GM19455 (cell line): ENCODE measurements at regions not wholly inside any gene's neighbourhood (a gene's known extent, or its start where the extent isn't known, plus 50 kb on each side); places are given as distances from the start of the nearest gene placed in this dataset.
A peak's percentile ranks its signal among the peaks of the same experiment; 100 is the strongest.

Experiments used
- ATAC-seq: cut with Tn5 transposase; IDR thresholded peaks from one replicate; pipeline ENCODE4 v1.9.1; 2021; ENCODE audit not compliant: unreplicated experiment

DNA sequence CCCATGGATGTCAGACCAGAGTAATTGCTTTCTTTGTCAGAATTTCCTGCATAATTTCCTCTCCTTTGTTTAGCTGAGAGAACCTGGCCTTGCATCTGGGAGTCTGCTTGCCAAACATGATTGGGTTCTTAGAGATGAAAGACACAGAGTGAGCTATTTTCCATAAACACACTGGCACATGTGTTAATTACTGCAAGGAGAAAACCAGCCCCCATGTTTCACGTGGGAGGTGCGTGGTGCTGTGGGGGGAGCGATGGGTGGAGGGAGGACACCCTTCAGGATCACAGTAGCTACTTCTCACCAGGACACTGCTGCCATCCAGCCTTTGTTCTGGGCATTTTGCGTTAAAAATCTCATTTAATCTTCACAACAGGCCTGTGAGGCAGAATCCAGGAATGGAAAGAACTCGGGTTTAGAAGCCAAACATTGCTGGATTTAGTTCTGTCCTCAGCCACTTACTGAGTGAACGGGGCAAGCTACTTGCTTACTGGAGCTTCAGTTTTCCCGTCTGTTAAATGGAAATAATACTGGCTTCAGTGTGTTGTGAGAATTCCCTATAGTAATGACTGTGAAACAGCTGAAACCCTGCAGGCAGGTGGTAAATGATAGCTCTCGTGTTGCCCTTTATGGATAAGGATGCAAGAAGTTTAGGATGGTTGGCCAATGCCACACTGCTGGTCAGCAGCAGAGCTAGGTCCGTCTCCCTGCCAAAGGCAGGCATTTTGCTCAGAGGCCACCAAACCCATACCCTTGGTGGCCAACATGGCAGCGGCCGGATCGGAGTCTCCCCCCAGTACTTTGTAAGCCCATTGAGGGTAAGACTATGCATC lies 100.1 kb upstream of the ASAP2 start:
- ATAC-seq, result no peak

DNA sequence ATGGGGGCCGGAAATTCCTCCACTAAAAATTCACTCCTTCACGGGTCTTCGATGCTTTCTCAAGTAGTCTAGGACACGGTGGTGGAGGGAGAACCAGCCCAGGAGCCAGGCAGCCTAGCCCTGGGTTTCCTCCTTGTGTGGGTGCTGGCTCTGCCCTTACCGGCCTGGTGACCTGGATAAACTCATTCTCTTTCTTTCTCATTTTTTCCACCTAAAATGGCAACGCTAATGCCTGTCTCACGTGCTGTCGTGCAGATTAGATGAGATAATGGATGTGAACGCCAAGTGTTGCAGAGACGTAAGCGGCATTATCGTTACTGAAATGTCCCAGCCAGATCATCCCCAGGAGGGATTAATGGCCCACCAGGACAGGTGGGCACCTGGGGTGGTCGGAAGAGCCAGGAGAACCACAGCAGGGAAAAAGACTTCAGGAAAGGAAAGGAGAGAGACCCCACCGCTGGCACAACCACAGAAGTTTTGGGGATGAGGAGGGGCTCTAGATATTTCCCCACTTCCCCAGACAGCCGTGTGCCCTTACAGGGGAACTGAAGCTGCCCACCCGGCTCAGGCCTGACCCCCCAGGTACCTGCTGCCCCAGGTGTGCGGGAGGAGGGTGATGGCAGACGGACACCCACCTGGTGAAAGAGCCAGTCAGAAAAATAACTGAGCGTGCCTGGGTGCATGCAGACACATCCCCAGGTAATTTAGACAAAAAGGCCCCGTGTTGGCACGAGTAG lies 100.8 kb upstream of the ASAP2 start:
- no peak for ATAC-seq

DNA sequence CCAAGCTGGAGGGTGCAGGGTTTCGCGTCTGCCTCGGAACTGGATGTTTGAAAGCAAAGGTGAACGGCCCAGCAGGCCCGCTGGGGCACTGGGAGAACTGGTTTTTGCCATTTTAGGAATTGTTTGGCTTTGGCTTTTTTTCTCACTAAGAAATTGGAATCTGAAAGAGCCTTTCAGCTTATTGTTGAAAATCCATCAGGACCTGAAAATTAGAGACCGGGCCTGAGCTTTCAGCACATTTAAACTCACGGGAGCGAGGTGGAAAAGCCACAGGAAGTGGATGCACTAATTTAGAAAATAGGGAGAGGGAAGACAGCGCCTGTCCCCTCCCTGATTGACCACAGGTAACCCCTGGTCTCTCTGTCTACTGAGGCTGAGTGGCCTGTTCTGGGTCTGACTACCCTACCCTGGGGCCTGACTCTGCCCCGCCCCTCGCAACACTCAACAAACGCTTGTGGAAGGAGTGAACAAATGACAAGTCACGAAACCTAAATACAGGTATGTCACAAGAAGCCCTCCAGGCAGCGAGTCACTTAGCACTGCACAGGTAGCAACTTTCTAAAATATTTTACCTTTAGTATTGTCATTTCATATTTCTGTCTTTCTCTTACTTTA lies 100.3 kb upstream of the MBOAT2 start:
- ATAC-seq, result no peak

DNA sequence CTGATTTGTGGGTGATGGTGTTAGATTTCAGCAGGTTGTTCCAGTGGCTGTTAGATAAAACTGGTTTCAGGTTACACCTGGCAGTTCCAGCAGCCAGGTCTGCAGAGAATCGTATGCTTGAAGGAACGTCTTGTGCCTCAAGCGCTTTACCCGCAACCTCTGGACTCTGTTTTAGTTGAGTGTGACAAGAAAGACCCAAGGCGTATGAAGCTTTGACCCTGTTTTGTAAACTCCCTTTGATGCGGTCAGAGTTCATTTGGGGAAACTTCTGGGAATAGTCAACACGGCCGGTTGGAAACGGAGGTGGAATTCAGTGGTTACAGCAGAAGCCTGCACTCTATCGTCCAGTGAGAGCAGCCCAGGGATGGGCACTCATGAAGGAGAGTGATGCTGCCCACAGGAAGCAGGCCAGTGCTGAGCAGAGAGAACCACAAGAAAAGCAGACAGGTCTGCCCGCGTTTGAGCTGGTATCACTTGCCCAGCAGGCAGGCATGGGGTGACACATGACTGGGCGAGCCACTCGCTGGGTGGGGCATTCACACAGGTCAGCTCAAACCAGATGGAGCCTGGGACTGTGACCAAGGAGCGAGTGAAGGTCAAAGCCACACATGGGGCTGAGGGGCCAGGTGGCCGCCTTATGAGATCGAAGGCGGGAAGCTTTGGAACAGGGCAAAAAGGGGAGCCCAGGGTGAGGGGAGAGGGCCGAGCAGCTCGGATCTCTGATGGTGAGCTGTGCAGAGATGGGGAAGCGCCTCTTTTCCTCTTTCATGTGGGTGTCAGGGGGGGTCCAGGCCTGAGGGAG lies 99.6 kb upstream of the MBOAT2 start:
- no peak for ATAC-seq

DNA sequence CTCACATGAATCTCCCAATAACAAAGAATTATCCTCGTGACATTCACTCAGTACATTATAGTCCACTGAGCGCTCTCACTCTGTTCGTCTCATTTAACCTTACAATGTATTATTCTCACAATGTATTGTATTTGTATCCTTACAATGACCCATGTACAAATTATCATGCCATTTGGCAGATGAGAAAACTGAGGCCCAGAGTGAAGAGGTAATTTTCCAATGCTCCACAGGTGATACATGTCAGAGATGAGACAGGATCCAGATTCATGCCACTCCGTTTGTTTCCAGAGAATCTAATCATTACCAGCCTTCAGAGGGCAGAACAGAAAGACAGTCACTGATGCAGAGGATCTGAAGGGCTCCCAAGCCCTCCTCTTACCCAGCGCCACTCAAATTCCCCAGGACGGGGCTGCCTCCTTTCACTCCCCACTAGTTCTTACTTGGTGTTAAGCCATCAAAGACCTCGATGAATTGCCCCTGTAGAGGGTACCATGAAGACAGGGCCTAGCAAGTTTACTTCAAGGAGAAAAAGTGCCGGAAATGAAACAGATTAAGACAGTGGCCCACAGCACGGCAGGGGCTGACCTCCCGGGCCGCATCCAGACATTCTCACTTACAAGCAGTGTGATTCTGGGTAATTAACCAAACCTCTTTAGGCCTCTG lies 98.4 kb upstream of the MBOAT2 start:
- no peak for ATAC-seq

DNA sequence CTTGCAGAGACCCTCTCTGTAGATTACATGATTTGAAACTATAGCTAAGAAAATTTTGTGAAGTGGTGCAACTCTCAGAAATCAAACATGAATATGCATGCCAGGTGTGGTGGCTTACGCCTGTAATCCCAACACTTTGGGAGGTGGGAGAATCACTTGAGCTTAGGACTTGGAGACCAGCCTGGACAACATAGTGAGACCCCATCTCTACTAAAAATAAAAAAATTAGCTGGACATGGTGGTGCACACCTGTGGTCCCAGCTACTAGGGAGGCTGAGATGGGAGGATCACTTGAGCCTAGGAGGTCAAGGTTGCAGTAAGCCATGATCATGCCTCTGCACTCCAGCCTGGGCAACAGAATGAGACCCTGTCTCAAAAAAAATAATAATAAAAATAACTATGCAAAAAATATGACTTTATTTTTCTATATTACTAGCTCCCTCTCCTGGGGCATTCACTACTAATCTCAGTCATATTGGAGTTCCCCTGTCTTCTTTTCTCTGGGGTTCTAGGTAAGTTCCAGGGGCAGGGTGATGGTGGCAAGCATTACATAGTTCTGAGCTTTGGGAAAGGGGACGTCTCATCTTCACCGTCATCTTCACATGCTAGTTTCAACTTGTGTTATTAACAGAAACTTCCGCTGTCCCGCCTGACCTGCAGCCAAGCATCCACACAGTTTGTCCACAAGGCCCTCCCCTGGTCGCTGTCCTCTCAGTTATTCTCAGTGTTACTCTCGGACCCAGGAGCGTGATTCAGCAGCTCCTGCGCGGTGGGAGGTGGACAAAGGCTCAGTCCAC lies 96.8 kb upstream of the MBOAT2 start:
- ATAC-seq, result no peak

DNA sequence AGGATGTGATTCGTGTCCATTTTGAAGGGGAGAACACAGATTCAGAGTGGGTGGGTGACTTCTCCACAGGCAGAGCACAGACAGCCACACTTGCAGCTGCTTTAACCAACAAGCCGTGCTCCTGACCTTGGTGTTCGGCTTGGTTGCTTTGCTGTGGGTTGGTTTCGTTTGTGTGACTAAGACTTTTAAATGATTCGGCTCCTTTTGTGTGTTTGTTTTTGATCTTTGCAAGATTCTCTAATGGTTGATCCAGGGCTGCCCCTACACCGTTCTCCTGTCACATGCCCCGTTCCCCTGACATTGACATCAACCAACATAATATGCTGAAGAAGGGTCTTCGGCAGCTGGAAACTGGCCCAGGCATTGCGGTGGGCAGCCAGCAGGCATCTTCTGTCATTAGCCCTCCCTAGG lies 95.9 kb upstream of the MBOAT2 start:
- no peak for ATAC-seq

DNA sequence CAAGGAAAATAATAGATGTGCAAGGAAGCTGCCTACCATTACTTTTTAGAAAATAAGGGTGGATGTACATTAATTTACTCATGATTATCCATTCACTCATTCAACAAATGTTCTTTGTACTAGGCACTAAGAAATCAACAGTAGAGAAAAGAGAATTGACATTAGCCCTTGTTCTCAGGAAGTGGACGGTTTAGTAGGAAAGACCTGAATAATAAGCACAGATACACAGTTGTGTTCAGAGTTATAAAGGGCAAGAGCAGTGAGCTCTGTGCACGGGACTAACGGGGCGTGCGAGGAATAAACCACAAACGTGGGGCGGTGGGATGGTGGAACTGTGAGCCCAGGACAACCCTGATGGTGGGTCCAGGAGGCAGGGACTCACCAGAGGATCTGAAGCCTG lies 94.4 kb upstream of the MBOAT2 start:
- no peak for ATAC-seq

DNA sequence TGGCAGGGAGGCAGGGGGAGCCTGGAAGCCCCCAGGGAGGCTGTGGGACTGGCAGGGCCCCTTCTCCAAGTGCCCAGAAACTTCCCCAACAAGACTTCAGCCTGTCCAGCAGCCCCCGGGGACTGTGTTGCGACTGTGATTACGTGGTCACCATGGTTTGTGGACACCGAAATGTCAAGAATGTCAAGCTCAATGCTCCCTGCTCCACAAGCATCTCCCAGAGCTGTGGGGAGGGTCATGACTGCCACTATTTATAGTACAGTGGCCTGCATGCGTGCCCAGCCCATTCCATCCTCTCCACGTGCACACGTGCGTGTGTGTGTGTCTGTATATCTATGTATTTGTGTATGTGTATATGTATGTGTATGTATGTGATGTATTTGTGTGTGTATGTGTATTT lies 93.8 kb upstream of the MBOAT2 start:
- ATAC-seq, result no peak

DNA sequence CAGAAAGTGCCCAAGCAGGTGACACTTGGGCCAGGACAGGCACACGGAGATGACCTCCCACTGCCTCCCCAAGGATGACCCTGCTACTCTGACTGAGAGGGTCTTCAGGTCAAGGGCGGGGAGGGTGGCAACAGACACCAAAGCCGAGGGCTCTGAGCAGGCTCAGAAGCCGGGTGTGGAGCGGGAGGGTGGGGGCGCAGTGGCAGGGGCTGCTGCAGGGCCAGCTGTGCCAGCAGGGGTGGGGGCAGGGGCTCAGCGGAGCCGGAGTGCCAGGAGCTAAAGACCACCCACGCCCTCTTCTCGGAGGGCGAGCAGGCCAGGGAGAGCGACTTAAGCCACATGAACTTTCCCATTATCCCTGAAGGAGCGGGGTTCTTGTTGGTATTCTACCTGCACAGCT lies 93.3 kb upstream of the MBOAT2 start:
- ATAC-seq, result no peak

DNA sequence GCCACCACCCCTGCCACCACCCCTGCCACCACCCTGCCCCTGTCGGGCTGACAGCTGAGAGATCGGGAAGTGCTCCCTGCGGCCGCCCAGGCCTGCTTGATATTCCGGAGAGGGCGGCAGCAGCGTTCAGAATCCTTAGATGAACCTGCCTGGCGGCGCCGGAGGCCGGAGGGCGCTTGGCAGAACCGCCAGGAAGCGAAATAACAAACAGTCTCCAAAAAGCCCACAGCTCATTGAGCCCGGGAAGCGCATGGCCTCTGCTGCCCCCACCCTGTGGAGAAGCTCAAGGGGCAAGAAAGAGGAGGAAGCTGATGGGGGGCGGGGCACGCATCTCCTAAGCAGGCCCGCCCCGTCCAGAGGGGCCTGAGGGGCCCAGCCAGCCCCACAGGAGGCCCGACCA lies 92.2 kb upstream of the MBOAT2 start:
- no peak for ATAC-seq

DNA sequence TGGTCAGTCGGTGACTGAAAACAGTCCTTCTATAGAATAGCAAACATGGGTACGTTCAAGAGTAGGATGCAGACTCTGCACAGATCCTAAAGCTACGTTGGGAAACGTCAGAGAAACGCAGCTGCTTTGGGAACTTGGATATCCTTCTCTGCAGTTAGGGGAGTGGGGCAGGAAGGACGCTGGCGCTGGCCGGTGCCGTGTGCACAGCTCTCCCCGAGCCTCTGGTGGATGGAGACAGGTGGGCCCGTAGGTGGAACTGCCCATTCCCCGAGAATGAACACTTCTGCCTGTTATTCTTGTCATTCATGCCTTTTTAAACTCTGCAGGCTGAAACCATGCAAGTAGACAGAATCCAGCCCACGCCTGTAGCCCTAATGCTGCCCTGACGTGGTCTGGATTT lies 91.7 kb upstream of the MBOAT2 start:
- no peak for ATAC-seq

DNA sequence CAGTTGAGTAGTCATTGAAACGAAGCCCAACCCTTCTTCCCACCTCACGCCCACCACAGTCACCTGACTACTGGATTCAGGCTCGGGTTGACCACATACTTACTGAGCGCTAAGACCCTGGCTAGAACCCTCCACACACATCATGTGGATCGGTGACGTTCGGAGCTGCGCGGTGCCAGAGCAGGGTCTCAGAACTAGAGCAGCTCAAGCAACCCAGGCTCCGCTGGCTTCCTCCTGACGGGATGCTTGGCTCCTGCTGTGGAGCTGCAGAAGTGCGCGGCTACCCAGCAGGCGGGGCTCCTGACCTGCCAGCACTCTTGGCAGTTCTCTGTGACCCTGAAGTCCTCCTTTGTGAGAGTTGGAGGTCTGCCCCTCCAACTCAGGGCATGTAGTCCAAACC lies 90.6 kb upstream of the MBOAT2 start:
- no peak for ATAC-seq

DNA sequence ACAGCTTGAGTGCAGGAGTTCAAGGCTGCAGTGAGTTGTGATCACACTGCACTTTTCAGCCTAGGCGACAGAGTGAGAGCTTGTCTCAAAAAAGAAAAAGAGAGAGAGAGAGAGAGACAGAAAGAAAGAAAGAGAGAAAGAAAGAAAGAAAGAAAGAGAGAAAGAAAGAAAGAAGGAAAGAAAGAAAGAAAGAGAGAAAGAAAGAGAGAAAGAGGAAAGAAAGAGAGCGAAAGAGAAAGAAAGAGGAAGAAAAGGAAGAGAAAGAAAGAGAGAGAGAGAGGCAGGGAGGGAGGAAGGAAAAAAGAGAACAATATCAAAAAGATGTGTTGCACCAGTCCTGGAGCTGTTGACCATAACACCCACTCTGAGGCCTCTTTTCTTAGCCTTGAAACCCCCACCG lies 89.8 kb upstream of the MBOAT2 start:
- ATAC-seq, result no peak

DNA sequence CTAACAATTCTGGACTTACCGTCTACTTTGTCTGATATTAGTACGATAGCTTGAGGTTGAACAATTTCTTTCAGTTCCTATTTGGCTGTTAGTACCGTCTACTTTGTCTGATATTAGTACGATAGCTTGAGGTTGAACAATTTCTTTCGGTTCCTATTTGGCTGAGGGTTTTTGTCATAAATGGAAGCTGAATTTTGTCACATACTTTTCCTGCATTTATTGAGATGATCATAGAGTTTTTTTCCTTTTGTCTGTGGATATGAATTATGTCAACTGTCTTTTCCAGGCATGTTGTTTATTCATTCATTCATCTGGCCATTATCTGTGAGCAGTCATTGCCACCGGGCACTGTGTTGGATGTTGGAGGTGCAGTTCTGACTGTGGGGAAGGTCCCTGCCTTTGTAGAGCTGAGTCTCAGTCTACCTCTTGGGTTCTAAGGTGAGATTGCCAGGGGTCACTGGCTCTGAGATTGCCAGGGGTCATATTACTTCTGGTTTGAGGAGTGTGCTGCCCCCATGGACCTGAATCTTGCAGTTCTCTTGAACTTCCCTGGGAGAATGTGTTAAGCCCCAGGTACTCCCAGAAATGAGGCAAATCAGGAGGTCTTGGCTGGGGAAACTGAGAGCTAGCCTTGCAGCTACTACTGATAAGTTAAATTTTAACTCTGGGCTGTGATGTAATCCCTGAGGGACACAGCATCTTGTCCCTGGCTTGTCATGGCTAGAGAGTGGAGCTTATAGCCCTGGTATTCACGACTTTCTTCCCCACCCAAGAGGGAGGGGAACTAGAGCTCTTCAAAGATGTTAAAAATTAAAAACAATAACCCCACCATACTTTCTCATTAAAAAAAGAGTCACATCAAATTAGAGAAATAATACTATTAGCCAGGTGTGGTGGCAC lies 89.1 kb upstream of the MBOAT2 start:
- ATAC-seq, result peak; percentile 82

DNA sequence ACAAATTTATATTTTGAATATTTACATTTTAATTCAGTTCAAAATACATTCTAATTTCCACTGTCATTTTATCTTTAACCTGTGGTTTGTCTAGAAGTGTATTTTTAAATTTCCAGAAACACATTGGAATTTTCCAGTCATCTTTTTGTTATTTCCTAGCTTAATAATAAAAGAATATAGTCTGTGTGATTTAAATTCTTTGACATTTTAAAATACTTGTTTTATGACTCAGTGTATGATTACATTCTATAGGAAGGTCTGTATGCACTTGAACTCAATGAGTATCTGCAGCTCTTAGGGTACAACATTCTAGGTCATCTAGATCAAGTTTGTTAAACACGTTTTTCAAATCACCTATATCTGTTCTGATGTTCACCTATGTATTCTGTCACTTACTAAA lies 88.3 kb upstream of the MBOAT2 start:
- no peak for ATAC-seq

DNA sequence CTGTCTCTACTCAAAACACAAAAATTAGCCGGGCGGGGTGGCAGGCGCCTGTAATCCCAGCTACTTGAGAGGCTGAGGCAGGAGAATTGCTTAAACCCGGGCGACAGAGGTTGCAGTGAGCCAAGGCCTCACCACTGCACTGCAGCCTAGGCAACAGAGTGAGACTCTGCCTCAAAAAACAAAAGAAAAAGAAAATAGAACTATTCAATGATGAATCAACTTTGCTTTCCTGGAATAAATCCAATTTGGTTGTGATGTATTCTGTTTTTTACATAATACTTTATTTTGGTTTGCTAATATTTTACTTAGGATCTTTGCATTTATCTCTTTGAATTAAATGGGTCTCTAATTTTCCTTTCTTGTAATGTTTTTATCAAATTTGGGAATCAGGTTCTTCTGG lies 86.3 kb upstream of the MBOAT2 start:
- ATAC-seq, result no peak

DNA sequence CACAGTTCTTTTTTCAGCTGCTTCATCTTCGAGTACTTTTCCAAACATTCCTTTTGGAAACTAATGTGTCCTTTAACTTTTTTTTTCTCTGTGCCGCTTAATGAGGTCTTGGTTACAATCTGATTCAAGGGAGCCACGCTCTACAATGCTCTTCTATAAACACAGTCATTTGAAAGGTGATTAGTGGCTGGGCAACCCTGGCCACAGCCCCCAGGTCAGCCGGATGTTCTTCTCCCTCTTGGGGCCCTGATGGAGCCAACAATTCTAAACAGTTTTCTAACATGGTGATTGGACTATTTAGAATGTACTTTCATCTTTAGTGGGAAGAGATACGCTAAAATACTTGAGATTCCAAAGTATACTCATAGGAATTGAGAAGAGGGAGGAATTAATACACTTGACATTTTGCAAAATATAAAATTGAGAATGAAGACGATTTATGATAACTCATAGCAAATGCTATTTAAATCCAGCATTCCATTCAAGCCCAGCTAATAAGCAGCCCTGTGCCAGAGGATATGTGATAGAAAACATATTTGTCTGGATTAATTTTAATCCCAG lies 83.7 kb upstream of the MBOAT2 start:
- no peak for ATAC-seq

DNA sequence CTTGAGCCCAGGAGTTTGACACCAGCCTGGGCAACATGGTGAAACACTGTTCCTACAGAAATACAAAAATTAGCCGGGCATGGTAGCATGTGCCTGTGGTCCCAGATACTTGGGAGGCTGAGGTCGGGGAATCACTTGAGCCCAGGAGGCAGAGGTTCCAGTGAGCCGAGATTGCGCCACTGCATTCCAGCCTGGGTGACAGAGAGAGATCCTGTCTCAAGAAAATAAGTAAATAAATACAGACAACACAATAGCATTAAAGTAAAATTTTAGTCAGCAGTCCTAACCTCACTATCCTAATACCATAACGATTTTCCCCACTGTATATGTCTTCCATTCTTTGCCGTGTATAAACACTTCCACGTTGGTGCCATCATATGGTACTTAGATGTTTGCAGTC lies 83.0 kb upstream of the MBOAT2 start:
- ATAC-seq, result no peak
